ENCODE measurements at regions not wholly inside any gene's neighbourhood (a gene's known extent, or its start where the extent isn't known, plus 50 kb on each side); places are given as distances from the start of the nearest gene placed in this dataset.

DNA sequence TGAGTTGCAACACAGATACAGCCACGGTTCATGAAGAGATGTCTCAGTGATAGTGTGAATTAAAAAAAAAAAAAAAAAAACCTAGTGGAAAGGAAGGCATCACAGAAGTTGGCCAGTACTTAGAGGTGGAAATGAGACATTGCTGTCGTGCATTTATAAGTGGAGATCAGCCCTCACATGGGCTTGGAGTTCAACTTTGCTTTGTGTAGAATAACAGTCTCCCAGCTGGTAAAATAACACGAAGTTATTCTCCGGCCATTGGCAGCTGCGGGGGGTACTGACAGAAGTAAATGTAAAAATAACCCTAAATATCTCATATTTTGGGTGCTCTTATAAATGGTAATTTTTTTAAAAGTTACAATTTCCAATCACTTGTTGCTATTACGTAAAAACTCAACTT lies 98.8 kb upstream of the TMEM18 start:
- TF ChIP-seq, protein P1, sequence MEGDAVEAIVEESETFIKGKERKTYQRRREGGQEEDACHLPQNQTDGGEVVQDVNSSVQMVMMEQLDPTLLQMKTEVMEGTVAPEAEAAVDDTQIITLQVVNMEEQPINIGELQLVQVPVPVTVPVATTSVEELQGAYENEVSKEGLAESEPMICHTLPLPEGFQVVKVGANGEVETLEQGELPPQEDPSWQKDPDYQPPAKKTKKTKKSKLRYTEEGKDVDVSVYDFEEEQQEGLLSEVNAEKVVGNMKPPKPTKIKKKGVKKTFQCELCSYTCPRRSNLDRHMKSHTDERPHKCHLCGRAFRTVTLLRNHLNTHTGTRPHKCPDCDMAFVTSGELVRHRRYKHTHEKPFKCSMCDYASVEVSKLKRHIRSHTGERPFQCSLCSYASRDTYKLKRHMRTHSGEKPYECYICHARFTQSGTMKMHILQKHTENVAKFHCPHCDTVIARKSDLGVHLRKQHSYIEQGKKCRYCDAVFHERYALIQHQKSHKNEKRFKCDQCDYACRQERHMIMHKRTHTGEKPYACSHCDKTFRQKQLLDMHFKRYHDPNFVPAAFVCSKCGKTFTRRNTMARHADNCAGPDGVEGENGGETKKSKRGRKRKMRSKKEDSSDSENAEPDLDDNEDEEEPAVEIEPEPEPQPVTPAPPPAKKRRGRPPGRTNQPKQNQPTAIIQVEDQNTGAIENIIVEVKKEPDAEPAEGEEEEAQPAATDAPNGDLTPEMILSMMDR (conservative IDR thresholded peaks at IDR 0.05 in 1 of 2, IDR thresholded peaks at IDR 0.05 in 1 of 2; ENCODE audit: extremely low read depth in 1 of 2, insufficient read depth in 1 of 2, low read depth in 1 of 2, low read length in 2 of 2), result no peak
- TF ChIP-seq EZH2 (IDR thresholded peaks at IDR 0.05; ENCODE audit: borderline replicate concordance, low read length), result no peak
